Stimulated activated CD8-positive, alpha-beta memory T cell treated with anti-CD3 and anti-CD28 coated beads, Interleukin-7, amount 100 ng/mL, for 48 hours (primary cell): ENCODE measurements at regions not wholly inside any gene's neighbourhood (a gene's known extent, or its start where the extent isn't known, plus 50 kb on each side); places are given as distances from the start of the nearest gene placed in this dataset.

ENCODE experiments used
- DNase-seq, 2 donors: peaks; one replicate each; pipeline ENCODE4 v3.0.0-alpha.2; 2020; ENCODE audit warnings: low read depth in 1 of 2; ENCODE audit errors: extremely low read depth in 1 of 2

DNA sequence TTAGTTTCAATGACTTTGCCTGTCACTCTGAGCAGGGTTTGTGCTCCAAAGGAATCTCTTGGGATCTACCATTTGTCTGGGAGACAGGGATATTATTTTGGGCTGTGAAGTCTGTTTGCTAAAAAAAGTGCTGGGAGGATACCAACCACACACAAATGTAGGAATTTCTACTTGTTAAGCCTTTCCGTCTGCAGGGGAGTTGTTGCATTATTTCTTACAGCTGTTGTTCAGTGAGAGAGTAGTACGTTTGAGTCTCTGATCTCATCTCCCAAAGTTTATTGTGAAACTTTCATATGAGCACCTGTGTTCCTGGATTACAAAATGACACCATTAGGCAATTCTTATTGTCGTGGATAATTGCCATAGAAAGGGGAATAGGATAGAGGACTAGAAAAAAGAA is 78.3 kb upstream of the SEMA6A start:
- DNase-seq = no peak

GRCh38 chr5:116652196-116652729 is 77.6 kb upstream of the SEMA6A start:
- no peak for DNase-seq

- DNase-seq = no peak
These were observed 77.0 kb upstream of the SEMA6A start for GRCh38 chr5:116651653-116652052.

DNA sequence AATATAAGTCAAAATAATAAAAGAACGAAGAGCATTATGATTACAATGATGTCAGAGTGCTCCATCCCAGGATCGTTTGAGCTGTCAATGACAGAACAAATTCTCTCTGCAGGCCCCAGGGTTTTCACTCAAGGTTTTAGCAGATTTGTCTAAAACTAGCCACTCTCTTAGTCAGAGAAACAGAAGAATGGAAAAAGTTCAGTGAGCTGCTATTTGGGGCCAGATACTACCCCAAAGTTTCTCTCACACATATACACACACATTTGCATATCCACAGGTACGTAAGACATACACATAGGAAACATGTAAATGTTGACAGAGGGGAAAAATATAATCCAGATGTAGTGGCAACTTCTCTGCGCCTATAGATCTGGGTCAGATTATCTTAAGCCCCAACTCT is 76.3 kb upstream of the SEMA6A start:
- no peak for DNase-seq

- DNase-seq = no peak
These were observed 75.9 kb upstream of the SEMA6A start for GRCh38 chr5:116650544-116650943.

- DNase-seq = no peak
These were observed 72.1 kb upstream of the SEMA6A start for GRCh38 chr5:116646611-116647289.

GRCh38 chr5:116645627-116646026 is 71.0 kb upstream of the SEMA6A start:
- no peak for DNase-seq

DNA sequence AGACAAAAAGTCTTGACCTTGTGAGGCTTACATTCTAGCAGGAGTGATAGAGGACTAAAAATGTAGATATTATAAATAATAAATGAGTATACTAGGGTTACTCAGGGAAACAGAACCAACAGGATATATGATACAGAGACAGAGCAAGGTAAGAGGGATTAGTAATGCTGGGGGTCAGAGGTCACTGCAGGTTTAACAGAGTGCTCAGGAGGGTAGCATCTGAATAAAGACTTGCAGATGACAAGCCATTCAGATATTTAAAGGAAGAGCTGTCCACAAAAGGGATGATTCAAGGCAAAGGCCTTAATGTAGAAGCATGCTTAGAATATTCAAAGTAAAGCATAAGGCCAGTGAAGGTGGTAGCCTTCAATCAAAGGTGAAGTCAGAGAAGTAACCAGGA is 65.6 kb upstream of the SEMA6A start:
- no peak for DNase-seq

DNA sequence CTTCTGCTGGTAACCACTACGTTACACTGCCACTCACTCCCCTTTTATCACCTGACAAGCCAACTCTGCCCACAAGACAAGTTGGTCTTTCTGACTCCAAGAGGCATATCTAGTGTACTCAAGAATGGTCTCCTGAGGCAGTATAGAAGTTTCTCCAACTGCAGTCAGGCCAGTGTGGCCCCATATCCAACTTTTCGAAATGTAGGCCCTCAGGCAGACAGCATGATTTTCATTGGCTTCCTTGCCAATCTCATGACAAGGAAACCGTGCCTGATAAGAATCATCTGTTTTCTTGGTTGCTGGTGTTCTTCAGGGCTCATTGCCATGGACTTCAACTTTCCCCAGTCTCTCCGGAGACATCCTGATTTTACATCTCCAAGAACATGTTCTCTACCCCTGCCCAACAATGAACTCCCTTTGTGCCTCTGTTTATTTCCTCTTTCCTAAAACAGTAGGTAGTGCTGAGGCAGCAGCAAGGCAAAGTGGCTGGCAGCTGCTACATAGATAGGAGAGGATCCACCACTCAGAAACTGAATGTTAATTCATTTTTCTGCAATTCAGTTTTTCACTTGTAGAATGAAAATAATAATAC is 62.6 kb upstream of the SEMA6A start:
- DNase-seq = no peak

GRCh38 chr5:116632890-116633289 is 58.3 kb upstream of the SEMA6A start:
- DNase-seq = no peak

- DNase-seq = no peak
These were observed 56.5 kb upstream of the SEMA6A start for GRCh38 chr5:116631147-116631546.

- no peak for DNase-seq
These were observed 54.5 kb upstream of the SEMA6A start for GRCh38 chr5:116629168-116629567.

DNA sequence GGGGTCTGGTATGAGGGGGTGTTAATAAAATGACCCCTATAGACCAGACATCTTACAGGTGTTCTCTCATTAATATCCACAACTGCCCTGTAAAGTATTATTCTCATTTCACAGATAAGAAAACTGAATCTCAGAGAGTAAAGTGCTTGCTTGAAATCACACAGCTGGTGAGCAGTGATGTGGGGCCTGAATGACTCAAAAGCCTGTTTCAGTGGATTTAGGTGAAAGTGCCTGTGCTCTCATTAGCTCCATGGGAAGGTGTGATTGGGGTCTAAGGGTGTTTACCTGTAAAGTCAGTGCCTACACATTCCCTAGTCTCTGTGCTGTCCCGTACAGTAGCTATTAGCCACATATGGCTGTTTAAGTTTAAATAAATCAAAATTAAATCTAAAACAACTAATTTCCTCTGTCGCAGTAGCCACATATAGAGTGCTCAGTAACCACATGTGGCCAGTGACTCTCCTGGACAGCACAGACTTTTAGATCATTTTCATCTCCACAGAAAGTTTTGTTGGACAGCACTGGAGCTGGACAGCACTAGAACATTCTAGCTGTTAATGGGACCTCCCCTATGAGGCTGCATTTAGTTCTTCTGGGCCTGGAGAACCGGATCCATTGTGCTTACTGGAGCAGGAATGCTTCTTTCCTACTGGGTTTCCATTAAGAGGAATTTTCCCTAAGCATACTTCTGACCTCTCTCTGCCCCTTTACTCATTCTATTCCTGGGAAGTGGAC is 52.5 kb upstream of the SEMA6A start:
- no peak for DNase-seq

GRCh38 chr5:116626272-116626723 is 51.7 kb upstream of the SEMA6A start:
- DNase-seq = no peak
